Posterior cingulate gyrus (tissue), 11 donors: ENCODE measurements at regions not wholly inside any gene's neighbourhood (a gene's known extent, or its start where the extent isn't known, plus 50 kb on each side); places are given as distances from the start of the nearest gene placed in this dataset.

Experiments used
- DNase-seq, 10 donors: peaks; one replicate each; pipeline versions ENCODE4 v3.0.0 to v3.0.0-alpha.2; 2020 to 2021; ENCODE audit warnings: mixed read lengths in 3 of 10
- intact Hi-C: fragments of 100-400 bp; cut with DNase I; formaldehyde crosslinking; loops from one replicate; pipeline ENCODE4 v1.15.1; 2023

DNA sequence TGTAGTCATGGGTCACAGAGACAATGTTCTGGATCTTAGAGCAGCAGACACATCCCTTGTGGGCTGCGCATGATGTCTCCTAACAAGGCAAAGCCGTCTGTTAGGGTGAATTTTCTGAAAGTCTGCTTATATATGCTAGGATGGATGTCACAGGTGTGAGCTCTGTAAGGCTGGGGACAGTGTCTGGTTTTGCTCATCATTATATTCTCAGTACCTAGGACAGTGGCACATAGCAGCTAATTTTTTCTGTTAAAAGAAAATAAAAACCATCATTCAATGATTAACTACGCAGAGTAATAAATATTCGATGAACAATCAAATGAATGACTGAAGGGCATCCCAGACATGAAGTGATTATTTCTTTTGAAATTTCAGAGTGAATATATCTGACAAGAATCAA lies 52.9 kb upstream of the FAM169A start:
- intact Hi-C loops: loop anchor here (1.0 kb wide), 2 partner anchors 153 to 246 kb away; no protein-coding TSS in a partner anchor
- no peak for DNase-seq

DNA sequence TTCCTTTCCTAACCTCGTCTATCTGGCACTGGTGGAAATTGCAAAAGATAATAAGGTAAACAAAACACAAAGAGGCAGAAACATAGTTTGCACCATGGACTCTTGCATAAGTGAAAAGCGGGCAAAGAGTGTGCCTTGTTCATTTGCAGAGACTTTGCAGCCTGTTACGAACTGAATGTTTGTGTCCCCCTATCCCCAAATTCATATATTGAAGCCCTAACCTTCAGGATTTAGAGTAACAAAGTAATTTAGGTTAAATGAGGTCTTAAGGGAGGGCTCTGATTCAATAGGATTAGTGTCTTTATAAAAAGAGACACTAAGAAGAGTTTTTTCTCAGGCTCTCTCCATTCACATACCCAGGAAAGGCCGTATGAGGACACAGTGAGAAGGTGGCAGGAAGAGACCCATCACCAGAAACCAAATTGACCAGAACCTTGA lies 52.1 kb upstream of the FAM169A start:
- no peak for DNase-seq
- intact Hi-C loops: no loop called here

DNA sequence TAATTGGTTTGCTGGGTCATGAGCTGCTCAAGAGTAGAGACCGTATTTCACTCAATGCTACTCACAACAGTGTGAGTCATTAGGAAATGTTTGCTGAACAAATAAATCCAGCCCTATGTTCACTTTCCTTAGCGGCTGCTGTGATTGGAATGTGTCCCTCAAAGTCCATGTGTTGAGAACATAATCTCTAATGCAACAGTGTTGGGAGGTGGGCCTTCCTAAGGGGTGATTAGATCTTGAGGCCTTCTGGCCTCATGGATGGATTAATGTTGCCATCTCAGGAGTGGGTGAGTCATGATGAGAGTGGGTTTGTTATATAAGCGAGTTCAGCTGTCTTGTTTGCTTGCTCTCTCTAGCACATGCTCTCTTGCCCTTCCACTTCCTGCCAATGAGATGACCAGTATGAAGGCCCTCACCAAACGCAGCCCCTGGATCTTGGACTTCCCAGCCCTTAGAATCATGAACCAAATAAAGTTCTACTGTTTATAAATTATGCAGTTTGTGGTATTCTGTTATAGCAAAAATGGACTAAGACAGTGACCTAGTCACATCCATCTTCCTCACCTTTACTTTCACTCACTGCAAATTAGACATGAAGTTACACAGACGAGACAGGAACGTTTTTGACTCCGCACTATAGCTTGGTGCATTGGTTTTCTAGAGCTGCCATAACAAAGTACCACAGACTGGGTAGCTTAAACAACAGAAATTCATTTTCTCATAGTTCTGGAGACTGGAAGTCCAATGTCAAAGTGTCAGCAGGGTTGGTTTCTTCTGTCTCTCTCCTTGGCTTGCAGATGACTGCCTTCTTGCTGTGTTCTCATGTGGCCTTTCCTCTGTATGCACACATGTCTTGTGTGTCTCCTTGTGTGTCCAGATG lies 50.9 kb upstream of the FAM169A start:
- intact Hi-C loops: no loop called here
- DNase-seq: no peak
